Activated CD4-positive, alpha-beta T cell treated with anti-CD3 and anti-CD28 coated beads, Interleukin-10, Interleukin-2, amounts not matched to agents 100 ng/mL and 50 ng/mL, durations not matched to agents 16 hours and 8 hours (primary cell): ENCODE measurements at regions not wholly inside any gene's neighbourhood (a gene's known extent, or its start where the extent isn't known, plus 50 kb on each side); places are given as distances from the start of the nearest gene placed in this dataset.

Experiments
- DNase-seq: peaks from one replicate; pipeline ENCODE4 v3.0.0-alpha.2; 2020

- no peak for DNase-seq
Observed at GRCh38 chr11:91800208-91800914, 424.3 kb upstream of the FAT3 start.

GRCh38 chr11:91798240-91798639 lies 426.4 kb upstream of the FAT3 start:
- DNase-seq = no peak

DNA sequence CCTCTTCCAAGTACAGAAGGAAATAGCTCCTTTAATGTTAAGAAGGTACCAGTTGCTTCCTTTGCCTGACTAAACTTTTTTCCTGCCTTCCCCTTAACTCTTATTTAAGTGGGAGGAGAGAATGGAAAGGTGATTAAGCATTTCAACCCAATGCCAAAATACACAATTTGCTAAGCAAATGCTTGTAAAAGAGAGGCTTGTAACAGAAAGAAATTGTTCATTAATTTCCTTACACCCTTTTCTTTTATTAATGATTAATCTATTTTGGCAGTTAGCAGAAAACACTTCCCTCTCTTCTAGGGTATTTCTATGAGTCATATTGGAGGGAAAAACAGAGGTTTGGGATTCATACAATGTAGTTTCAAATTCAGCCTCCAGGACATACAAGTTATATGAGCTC lies 427.6 kb upstream of the FAT3 start:
- DNase-seq = no peak

- DNase-seq = no peak
Observed at GRCh38 chr11:91795139-91795887, 429.3 kb upstream of the FAT3 start.

DNA sequence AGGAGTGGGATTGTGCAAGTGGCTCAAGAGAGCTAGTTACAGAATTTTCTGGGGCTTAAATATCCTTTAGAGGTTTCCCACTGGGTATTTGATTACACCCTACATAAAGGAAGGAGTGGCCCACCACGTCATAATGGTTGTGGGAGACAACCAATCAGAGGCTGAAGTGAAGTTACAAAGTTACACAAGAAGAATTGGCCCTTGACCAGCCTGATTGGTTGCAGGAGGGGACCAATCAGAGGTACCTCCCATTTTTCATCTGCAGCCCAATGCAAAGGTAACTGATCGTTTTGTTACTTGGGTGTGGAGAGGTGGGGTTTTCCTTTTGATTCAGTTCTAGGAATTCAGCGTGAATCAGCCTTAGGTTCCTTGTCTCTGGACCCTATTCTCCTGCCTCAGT lies 430.5 kb upstream of the FAT3 start:
- DNase-seq = no peak

DNA sequence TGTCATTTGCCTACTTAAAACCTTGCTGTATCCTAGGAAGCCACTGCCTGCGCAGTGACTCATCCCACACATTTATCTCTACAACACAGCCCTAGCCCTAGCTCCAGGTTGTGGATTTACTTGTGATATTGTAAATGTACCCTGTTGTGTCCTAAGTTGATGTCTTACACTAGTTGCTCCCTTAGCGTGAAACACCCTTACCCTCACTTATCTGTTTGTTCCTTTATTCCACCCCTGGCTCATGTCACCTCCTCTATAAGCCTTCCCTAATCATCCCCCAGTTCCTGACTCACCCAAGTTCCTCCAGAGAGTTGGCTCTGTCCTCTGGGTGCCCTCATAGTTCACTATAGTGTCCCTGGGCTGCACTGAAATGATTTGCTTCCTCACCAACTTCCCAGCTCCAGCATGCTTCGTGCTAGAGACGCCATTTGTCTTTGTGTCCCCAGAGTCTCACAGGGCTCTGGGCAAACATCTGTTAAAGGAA lies 431.8 kb upstream of the FAT3 start:
- DNase-seq = no peak

DNA sequence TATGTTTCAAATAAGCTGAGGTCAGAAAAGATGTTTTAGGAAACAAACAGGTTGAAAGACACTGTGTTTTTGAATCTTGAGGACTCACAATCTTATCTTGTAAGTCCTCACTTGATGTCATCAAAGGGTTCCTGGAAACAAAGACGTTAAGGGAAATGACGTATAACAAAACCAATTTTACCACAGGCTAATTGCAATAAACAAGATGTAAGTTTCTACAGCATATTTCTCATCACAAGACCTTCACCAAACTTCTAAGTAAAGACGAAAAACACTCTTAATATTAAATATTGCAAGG lies 433.5 kb upstream of the FAT3 start:
- no peak for DNase-seq

- DNase-seq = no peak
Observed at GRCh38 chr11:91790346-91791170, 434.1 kb upstream of the FAT3 start.

DNA sequence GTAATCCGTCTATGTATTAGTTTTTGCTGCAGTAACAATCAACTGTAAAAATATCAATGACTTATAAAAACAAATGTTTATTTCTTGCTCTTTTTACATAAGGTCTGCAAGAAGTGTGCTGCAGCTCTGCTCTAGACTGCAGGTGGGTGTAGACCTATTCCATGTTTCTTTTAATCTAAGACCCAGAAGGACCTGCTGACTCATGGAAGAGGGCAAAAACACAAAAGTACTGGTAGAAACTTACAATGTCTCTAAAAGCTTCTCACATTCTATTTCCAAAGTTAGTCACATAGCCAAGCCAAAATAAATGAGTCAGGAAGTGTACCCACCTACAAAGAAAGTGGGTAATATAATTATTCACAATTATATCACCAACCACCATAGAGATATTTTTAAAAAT lies 435.9 kb upstream of the FAT3 start:
- no peak for DNase-seq

GRCh38 chr11:91786097-91786496 lies 438.5 kb upstream of the FAT3 start:
- no peak for DNase-seq

DNA sequence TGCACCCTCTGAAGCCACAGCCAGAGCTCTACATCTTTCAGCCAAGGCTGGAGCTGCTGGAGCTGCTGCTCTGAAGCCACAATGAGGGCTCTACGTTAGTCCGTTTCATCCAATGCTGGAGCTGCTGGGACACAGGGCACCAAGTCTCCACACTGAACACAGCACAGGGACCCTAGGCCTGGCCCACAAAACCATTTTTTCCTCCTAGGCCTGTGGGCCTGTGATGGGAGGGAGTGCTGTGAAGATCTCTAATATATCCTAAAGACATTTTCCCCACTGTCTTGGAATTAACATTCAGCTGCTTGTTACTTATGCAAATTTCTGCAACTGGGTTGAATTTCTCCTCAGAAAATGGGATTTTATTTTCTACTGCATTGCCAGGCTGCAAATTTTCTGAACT lies 441.4 kb upstream of the FAT3 start:
- no peak for DNase-seq

DNA sequence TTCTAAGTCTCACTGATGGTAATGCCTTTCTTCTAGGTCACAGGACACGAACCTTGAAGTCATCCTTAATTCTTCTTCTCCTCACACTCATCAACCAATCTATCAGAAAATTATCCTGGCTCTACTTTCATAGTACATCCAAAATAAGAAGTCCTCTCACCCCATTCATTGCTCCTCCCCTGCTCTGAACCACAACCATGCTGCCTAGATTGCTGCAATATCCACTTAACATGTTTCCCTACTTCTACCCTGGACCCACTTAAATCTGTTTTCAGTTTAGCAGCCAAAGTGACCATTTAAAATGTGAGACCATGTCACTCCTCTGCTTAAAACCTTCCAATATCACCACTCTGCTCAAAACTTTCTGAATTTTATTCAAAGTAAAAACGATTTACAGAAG lies 445.9 kb upstream of the FAT3 start:
- no peak for DNase-seq

- DNase-seq = no peak
Observed at GRCh38 chr11:91776655-91777054, 448.0 kb upstream of the FAT3 start.

- DNase-seq = no peak
Observed at GRCh38 chr11:91773090-91773489, 451.5 kb upstream of the FAT3 start.

DNA sequence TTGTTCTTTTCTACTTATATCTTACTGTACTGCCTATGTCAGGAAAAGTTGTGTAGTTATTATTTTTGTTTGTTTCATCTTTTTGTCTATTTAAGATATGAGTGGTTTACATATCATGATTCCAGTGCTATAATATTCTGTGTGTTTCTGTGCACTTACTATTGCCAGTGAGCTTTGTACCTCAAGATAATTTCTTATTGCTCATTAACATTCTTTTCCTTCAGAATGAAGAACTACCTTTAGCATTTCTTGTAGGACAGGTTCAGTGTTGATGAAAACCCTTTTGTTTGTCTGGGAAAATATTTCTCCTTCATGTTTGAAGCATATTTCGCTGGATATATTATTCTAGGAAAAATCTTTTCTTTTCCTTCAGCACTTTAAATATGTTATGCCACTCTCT lies 452.7 kb upstream of the FAT3 start:
- no peak for DNase-seq

DNA sequence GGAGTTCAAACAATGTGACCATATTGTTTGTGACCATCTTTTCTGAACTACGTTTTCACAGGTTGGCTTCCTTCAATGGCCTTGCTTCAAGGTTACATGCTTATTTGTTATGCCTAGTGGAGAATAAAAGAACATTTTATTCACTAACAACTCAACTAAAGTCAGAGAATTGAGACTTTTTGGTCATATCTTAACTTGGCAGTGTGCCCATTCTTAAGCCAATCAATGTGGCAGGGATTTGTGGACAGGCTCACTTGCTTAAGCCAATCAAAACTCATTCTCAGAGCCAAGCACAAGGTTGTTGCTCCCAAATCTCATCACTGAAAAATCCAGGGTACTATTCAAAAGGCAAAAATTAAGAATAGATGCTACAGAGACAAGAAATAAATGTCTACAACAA lies 455.8 kb upstream of the FAT3 start:
- DNase-seq = no peak

- DNase-seq = no peak
Observed at GRCh38 chr11:91763331-91763730, 461.3 kb upstream of the FAT3 start.

- no peak for DNase-seq
Observed at GRCh38 chr11:91761406-91762025, 463.1 kb upstream of the FAT3 start.

DNA sequence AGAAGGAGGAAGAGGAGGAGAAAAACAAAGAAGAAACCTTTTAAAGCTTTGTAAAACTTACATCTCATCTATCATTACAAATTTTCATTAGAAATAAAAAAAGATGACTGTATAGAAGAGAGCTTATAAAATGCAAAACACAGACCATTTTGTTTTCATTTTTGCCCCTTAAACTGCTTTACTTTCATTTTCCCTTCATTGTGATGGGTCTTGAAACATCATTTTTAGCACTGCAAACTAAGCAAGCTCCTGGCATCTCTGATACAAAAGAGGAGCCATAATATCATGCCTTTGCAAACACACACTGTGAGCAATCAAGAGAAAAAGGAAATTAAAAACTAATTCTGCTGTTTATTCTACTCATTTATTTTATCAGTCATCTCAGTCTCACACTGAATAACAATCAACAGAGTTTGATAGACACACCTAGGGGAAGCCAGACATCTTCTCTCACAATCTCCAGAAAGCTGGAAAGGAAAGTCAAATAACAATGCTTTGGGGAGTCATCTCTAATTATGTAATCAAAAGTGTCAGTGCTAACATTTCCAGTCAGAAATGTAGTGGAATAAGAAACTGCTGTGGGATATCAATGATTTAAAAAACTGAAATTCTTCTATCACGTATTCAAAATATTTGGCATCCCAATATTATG lies 467.7 kb upstream of the FAT3 start:
- no peak for DNase-seq

- no peak for DNase-seq
Observed at GRCh38 chr11:91755951-91756707, 468.5 kb upstream of the FAT3 start.

DNA sequence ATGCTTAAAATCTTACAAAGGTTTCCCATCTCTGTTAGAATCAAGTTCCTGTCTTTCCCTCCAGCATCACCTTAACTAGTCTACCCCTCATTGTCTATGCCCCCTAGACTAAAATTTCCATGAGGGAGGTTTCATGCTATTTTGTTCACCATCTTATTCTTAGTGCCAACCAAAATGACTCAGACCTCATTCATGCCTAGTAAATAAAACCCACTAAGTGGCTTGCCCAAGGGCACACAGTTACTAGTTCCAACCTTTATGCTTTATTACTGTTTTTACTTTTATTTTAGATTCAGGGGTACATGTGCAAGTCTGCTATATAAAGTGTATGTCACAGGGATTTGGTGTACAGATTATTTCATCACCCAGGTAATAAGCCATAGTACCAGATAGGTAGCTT lies 469.1 kb upstream of the FAT3 start:
- no peak for DNase-seq

- DNase-seq = no peak
Observed at GRCh38 chr11:91749251-91749650, 475.4 kb upstream of the FAT3 start.
